SH-SY5Y (cell line): ENCODE measurements at regions not wholly inside any gene's neighbourhood (a gene's known extent, or its start where the extent isn't known, plus 50 kb on each side); places are given as distances from the start of the nearest gene placed in this dataset.

Experiments
- GATA2 ChIP-seq: IDR thresholded peaks from 2 replicates; pipeline ENCODE4 v1.6.1; 2011; ENCODE audit warnings: mild to moderate bottlenecking, low read depth, low read length
- GATA3 ChIP-seq: IDR thresholded peaks from 2 replicates; pipeline ENCODE4 v1.6.1; 2011; ENCODE audit warnings: low read depth, mild to moderate bottlenecking, low read length, moderate library complexity

DNA sequence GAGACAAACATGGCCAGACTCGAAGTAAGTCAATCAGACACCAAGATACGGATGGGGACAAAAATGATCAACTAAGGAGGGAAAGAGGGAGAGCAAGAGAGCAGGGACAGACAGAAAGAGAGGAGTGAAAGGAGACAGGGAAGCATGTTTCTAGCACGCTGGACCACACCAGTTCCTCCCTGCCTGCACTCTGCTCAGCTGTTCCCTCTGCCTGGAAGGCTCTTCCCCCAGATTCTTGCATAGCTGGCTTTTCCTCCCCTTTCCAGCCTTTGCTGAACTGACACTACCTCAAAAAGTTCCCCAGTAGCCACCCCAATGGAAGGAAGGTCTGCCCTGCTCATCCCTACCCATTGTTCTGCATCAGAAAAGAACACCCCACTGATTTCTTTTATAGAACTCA is 185.9 kb downstream of the MAFB start:
- TF ChIP-seq GATA2 = no peak
- no peak for TF ChIP-seq GATA3

DNA sequence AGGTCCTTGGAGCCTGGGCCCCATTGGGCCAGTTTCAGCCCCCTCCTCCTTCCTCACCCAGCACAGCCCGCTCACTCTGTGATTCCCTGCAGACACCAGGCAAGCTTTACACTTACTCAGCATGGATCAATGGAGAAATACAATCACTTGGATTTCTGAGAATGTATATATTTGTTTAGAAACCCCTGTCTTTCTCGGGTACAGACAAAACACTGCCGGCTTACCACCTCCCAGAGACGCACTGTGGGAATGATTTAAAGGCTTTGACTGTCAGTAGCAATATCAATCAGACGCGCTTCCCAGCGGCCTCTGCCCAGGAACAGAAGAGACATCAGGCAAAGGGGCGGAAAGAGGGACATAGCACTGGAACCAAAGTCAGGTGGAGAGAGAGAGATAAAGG is 186.5 kb downstream of the MAFB start:
- TF ChIP-seq GATA3 = no peak
- TF ChIP-seq GATA2 = no peak

DNA sequence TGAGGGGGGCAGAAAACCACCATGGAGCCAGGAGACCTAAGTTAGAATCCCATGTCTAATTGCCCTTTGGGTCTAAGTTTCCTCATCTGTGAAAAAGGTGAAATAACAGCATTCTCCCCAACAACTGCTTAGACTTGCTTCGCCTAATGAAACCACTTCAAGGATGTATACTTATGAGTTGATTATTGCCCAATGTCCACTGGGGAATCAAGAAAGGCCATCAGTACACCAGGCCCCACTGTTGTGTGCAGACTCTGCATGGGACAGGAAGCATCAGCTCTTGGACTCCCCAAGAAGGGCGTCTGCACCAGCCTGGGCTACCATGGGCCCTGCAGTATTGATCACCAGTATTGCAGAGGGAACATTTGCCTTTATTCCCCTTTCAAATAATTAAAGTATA is 189.6 kb downstream of the MAFB start:
- no peak for TF ChIP-seq GATA3
- no peak for TF ChIP-seq GATA2

DNA sequence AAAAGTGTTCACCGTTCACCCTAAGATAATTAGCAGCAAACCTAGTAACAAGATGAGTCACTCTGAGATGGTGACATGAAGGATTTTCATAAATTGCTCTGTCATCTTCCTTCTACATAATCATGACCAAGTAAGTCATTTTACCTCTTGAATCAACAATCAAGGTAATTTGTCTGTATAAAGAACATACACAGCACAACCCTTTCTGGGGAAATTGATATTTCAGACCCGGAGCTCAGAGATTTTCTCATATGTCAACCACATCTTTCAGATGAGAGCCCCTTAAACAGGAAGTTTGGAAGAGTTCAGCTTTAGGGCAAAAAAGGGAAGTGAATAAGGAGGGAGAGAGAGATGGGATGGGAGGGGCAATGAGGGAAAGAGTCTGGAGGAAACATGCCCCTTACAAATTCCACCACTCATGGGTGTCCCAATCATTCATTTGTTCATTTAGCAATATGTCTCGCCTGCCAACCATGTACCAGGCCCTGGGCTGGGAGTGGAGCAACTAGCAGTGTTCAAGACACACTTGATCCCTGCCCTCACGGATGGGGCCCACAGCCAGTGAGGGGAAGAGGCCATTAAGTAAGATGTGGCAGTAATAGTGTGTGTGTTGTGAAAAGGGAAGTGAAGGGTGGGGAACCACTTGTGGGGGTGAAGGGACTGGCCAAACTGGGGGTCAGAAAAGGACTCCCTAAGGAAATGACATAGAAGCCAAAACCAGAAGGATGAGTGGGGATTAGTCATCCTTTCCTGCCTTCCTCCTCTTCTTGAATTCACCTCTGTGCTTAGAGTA is 190.9 kb downstream of the MAFB start:
- TF ChIP-seq GATA3 (no peak), GATA2 (no peak)

DNA sequence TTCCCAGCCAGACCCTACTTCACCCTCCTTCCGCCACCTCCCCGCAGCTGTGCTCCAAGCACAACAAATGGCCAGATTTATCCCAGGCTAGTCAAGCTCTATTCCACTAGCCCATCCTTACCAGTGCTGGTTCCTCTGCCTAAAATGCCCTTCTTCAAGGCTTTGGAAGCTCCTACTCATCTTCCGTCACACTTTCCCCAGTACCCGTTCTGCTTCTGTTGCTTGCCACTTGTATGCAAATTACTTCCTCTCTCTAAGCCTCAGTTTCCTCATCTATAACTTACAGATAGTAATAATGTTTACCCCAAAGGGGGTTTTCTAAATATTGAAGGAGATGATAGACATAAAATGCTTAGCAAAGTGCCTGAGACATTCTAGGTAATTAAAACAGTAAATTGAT is 193.1 kb downstream of the MAFB start:
- no peak for TF ChIP-seq GATA3
- TF ChIP-seq GATA2 = no peak

DNA sequence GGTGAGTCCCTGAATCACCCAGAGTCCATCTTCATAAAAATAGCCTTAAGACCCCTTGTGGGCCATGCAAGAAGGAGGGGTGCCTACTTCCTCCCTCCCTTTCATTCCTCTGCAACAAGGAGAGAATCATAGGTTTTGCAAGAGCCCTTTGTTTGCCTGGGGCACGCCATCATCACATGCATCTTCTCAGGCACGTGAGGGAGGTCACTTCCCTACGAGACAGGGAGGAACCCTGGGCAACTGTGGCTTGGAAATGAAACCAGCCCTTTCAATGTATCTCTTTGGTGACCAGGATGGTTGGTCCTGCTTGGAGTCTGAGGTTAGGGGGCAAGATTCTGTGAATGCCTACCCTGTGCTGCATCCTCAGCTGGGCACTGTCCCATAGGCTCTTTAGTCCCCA is 194.8 kb downstream of the MAFB start:
- TF ChIP-seq GATA2 (no peak), GATA3 (no peak)

DNA sequence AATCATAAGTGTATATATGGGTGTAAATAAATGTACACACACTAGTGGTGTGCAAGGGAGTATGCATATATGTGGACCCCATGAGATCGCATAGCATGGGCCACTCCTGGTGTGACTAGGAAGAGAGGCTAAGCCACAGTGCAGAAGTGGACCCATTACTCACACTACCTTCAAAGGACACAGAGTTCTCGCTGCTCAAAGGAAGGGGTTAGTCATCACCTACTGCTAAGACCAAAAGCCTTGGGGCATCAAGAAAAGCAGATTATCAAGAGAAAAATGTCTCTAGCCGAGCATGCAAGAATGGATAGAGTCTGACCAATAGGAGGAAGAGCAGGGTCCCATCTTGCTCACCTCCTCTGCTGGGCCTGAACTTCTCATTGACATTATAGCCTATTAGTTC is 195.5 kb downstream of the MAFB start:
- no peak for TF ChIP-seq GATA2

DNA sequence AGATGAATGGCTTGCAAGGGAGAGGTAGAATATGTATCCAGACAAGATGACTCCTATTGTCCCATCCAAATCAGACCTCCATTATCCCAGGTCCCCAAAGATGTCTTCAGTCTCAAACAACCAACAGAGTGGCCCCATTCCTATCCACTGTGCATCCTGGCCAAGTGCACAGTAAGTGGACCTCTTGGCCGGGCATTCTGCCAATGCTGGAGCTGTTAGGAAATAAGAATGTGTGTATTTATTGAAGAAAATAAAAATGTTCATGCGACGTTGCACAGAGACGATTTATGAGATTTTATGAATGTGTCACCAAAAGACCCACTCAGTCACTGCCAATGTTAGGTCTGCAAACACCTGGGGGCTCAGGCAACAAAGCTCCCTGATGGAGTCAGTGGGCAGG is 196.0 kb downstream of the MAFB start:
- no peak for TF ChIP-seq GATA3
- TF ChIP-seq GATA2 = no peak

DNA sequence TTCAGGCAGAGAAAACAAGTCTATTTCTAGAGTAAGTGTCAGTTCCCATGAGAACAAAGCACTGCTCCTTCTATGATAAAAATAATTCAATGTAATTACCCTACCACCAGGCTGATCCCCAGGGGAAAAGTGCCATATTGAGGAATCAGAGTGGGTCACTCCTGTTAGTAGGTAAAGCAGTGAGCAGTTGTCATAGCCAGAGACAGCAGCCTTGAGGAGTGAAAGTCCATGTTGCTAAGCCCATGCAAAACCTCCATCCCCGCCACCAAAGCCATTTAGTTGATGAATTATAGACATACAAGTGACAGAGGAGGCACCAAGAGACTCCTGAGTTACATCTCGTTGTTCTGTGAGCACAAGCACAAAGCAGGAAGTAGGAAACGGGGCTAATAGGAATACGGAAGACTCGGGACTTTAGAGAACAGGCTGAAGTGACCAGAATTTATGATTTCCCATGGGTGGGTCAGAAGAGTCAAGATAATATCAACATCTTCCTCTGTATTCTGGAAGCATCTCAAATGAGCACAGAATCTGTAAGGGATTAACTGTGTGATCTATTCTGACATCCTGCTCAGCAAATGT is 197.9 kb downstream of the MAFB start:
- TF ChIP-seq GATA3 (no peak), GATA2 (no peak)

DNA sequence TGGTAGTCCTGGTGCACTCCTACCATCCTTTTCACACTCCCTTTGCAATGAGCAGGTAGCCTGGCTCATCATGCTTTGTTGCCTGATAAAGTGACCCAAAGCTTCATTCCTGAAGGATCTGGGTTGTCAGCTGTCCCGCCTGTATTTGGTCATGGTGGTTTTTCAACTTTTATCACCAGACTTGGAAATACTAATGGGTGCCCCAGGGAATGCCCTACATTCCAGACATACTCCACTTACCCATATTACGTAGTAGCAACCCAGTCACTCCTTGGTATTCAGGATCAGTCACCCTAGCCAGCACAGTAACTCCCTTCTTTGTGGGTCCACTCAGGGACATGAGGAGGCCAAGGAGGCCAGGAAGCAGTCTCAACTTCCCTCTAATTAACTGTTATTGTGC is 199.2 kb downstream of the MAFB start:
- TF ChIP-seq GATA3 (no peak), GATA2 (no peak)

DNA sequence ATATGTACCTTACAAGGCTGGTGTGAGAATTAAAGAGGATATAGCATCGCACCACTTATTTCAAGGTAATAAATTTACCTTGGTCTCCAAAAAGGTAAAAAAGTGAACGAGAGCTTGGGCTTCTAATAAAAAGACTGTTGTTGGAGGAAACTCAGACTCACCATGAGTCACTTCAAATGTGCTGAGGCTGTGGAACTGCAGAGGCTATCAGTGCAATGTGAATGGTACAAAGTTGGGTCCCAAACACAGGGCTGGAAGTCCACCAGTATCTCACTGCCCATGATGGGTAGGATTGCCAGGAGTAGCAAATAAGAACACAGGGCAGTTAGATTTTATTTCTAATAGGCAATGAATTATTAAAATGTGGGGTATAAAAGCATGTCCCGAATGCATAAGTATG is 200.6 kb downstream of the MAFB start:
- TF ChIP-seq GATA2 (no peak), GATA3 (no peak)

DNA sequence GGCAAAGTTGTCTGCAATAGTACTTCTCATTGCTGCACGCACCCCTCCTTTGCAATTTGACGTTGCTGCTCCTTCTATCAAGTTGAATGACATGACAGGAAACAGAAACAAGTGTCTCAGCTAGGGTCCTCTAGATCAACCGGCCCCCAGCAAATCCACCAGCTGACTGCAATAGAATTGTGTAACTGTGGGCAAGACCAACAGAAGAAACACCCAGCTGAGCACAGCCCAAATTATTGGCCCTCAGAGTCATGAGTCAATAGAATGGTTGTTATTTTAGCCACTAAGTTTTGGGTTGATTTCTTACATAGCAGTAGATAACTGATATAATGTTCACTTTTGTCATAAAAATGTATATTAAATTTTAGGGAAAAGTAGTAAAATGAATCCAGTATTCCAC is 202.7 kb downstream of the MAFB start:
- TF ChIP-seq GATA2 = no peak
- TF ChIP-seq GATA3 = no peak

DNA sequence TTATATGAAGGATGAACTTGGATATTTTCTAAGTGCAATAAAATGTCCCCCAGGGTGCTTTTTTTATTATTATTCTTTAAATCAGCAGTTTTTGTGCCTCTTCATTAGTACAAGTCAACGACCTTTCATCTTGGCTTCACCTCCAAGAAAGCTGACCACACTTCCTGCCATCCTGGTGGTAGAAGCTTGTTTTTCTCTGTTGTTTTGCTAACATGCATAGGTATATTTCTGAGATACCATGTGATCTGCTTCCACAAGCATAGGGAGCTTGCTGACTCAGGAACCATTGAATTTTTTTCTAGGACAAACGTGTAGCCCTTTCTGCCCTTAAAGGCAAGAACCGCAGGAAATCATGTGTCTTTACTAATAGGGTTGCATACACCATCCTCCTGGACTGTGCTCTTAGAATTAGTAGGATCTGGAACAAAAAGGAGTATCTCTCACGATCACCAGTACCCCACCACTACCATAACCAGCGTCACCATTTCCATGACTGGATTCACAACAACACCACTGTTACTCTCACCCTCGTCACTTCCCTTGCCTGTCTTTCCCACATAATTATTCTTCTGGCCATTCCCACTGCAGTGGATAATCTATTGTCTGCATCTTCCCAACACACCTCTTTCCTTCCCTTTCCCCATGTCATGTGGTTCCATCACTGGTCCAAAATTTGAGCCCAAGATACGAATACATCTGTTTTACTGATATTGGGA is 207.1 kb downstream of the MAFB start:
- no peak for TF ChIP-seq GATA2
- no peak for TF ChIP-seq GATA3

DNA sequence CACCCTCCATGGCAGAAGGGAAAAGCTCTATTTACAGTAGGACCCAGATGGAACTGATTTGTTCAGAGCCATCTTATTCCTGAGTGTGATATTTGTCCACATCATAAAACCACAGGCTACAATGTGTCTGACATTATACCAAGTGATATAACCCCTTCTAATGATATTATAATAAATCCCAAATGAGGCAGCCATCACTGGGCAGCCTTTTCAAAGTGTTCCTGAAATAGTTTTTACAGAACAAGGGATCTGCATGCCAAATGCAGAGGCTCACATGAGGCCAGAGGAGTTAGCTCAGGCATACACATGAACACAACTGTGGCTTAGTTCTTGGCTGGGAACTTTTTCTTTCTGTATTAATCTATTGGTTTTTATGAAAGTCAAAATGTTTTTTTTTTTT is 207.7 kb downstream of the MAFB start:
- no peak for TF ChIP-seq GATA3
- TF ChIP-seq GATA2 = no peak

DNA sequence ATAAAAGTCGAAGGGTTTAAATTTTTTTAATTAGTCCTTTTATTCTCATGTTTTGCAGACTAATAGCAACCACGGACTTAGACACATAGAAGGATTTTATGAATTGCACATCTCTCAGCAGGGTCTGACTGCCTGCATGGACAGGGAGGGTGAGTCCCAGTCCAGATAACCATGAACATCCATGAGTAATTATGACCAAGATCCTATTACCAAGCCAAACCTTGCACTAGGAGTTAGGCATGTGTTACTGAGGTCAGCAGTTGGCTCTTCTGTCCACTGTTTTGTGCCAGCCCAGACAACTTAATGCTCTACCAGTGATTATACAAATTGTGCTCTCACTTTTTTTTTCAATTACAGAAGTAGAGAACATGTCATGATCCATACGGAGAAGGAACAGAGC is 211.2 kb downstream of the MAFB start:
- TF ChIP-seq GATA2 (no peak), GATA3 (no peak)

DNA sequence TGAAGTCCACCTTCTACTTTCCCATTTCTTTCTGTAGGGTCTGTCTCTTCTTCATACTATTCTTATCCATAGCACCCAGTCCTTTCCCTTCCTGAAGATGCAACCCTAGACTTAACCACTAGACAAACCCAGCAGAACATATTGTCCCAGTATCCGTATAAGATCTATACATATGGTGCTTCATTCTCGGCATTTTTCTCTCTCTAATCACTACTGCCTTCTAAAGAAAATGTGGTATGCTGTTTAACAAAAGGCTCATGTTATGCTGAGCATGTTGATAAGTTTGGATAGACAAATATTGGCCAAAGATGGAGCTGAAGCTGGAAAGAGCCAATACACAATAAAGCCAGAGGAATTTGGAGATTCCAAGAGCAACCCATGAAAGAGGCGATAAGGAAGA is 212.6 kb downstream of the MAFB start:
- no peak for TF ChIP-seq GATA3
- no peak for TF ChIP-seq GATA2
